Liver (tissue), 3 donors: ENCODE measurements at regions not wholly inside any gene's neighbourhood (a gene's known extent, or its start where the extent isn't known, plus 50 kb on each side); places are given as distances from the start of the nearest gene placed in this dataset.

ENCODE experiments used
- CTCF ChIP-seq: fragments of 150-350 bp; IDR thresholded peaks from 2 replicates; pipeline ENCODE4 v1.5.1; 2017; ENCODE audit warnings: improper control_type of control experiment, low read depth, low read length; ENCODE audit not compliant: missing input control
- EGR1 ChIP-seq, 2 donors: IDR thresholded peaks; 2 replicates each; pipeline ENCODE4 v1.6.1; 2016 to 2018; ENCODE audit warnings: antibody characterized with exemption in 2 of 2, low read depth in 2 of 2
- GABPA ChIP-seq, 2 donors: IDR thresholded peaks in 1 of 2; conservative IDR thresholded peaks in 1 of 2; 2 replicates each; pipeline ENCODE4 v1.6.1; 2016; ENCODE audit warnings: antibody characterized with exemption in 2 of 2, mild to moderate bottlenecking in 1 of 2, moderate library complexity in 1 of 2
- JUND ChIP-seq, 2 donors: IDR thresholded peaks; 2 replicates each; pipeline ENCODE4 v1.6.1; 2016; ENCODE audit warnings: antibody characterized with exemption in 2 of 2
- RAD21 ChIP-seq, 2 donors: IDR thresholded peaks; 2 replicates each; pipeline ENCODE4 v1.6.1; 2016; ENCODE audit warnings: antibody characterized with exemption in 2 of 2, mild to moderate bottlenecking in 2 of 2
- SP1 ChIP-seq: IDR thresholded peaks from 2 replicates; pipeline ENCODE4 v1.6.1; 2018; ENCODE audit warnings: antibody characterized with exemption, mild to moderate bottlenecking
- TF ChIP-seq, protein P1 (sequence below): IDR thresholded peaks from 2 replicates; pipeline ENCODE4 v1.6.1; 2016; ENCODE audit warnings: antibody characterized with exemption, mild to moderate bottlenecking
- donor health status: healthy.
- donor health status: healthy.

DNA sequence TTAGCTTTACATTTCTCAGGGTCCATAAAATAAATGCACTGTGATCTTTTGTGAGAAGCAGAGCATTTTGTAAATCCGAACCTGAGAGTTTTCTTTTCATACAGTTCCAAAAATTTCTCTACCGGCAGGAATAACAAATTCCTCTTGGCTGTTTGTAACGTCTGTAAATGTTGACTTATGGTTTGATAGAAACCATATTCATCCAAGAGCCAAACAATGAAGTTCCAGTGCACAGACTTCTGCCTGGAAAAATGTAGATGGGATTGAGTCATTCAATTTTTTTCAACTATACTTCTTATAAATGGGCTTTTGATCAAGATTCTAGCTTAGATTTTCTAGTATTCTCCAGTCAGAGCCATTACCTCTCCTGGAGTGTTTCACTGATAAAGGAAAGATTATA is 530.6 kb downstream of the TFEC start:
- TF ChIP-seq CTCF (no peak), SP1 (no peak), GABPA (IDR thresholded peaks at IDR 0.05 in 1 of 2, conservative IDR thresholded peaks at IDR 0.05 in 1 of 2) (no peak), RAD21 (IDR thresholded peaks at IDR 0.05) (no peak), JUND (IDR thresholded peaks at IDR 0.05) (no peak), EGR1 (IDR thresholded peaks at IDR 0.05; ENCODE audit: low read depth in 2 of 2) (no peak)
- TF ChIP-seq, protein P1, sequence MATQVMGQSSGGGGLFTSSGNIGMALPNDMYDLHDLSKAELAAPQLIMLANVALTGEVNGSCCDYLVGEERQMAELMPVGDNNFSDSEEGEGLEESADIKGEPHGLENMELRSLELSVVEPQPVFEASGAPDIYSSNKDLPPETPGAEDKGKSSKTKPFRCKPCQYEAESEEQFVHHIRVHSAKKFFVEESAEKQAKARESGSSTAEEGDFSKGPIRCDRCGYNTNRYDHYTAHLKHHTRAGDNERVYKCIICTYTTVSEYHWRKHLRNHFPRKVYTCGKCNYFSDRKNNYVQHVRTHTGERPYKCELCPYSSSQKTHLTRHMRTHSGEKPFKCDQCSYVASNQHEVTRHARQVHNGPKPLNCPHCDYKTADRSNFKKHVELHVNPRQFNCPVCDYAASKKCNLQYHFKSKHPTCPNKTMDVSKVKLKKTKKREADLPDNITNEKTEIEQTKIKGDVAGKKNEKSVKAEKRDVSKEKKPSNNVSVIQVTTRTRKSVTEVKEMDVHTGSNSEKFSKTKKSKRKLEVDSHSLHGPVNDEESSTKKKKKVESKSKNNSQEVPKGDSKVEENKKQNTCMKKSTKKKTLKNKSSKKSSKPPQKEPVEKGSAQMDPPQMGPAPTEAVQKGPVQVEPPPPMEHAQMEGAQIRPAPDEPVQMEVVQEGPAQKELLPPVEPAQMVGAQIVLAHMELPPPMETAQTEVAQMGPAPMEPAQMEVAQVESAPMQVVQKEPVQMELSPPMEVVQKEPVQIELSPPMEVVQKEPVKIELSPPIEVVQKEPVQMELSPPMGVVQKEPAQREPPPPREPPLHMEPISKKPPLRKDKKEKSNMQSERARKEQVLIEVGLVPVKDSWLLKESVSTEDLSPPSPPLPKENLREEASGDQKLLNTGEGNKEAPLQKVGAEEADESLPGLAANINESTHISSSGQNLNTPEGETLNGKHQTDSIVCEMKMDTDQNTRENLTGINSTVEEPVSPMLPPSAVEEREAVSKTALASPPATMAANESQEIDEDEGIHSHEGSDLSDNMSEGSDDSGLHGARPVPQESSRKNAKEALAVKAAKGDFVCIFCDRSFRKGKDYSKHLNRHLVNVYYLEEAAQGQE = no peak
